ENCODE measurements at regions not wholly inside any gene's neighbourhood (a gene's known extent, or its start where the extent isn't known, plus 50 kb on each side); places are given as distances from the start of the nearest gene placed in this dataset.

DNA sequence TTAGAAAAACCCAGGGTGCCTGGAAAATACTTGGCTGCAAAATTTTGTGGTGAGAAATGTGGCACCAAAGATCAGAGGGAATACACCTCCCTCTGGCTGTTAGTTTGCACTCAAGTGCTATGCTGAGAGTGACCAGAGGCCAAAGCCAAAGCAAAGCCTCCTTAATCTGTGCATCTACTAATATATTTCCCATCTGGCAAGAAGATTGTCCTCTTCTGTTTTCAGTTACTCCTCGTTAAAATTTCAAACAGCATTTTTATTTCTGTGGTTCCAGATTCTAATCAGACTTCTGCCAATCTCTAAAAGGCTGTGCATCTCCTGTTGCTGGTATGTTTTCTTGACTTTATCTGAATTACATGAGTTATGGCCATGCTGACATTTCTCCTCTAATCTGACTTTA is 327.4 kb downstream of the TBX15 start:
- TF ChIP-seq, protein P1, sequence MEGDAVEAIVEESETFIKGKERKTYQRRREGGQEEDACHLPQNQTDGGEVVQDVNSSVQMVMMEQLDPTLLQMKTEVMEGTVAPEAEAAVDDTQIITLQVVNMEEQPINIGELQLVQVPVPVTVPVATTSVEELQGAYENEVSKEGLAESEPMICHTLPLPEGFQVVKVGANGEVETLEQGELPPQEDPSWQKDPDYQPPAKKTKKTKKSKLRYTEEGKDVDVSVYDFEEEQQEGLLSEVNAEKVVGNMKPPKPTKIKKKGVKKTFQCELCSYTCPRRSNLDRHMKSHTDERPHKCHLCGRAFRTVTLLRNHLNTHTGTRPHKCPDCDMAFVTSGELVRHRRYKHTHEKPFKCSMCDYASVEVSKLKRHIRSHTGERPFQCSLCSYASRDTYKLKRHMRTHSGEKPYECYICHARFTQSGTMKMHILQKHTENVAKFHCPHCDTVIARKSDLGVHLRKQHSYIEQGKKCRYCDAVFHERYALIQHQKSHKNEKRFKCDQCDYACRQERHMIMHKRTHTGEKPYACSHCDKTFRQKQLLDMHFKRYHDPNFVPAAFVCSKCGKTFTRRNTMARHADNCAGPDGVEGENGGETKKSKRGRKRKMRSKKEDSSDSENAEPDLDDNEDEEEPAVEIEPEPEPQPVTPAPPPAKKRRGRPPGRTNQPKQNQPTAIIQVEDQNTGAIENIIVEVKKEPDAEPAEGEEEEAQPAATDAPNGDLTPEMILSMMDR (IDR thresholded peaks at IDR 0.05): no peak
- TF ChIP-seq POLR2A (IDR thresholded peaks at IDR 0.05): no peak
